Daoy (cell line): ENCODE measurements at regions not wholly inside any gene's neighbourhood (a gene's known extent, or its start where the extent isn't known, plus 50 kb on each side); places are given as distances from the start of the nearest gene placed in this dataset.

Experiments
- DNase-seq: peaks from one replicate; pipeline ENCODE4 v3.0.0-alpha.2; 2015; ENCODE audit warnings: low read depth

DNA sequence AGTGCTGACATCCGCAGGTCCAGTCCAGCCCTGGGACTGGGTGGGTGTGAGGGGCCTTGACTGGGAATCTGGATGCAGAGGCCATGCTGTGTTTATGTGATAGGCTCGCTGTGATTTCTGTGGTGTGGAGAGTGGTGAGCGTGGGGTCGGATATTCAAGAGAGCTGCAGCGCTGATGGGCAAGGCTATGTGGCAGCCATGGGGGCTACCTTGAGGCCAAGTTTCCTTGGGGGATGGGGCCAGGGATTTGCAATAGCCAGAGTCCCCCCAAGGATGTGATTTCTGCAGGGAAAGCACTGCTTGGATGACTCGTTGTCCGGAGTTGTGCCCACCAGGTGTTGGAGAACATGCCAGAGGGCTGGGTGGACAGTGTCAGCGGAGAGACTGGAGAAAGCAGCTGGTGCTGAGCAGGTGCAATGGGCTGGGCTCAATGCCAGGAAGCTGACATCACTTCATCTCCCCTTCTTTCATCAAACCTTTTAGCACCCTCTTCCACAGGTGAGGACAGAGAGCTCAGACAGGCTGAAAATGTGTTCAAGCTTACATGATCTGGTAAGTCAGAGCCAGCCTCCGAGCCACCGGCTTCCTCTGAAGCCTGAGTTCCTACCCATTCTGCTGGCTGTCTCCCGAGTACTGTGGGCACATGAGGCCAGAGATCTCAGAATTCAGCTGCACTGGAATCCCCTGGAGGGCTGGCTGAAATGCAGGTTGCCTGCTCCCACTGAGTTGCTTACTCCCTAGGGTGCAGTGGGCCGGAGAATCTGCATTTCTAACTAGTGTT, 132.9 kb downstream of the RHOU start:
- DNase-seq: no peak

DNA sequence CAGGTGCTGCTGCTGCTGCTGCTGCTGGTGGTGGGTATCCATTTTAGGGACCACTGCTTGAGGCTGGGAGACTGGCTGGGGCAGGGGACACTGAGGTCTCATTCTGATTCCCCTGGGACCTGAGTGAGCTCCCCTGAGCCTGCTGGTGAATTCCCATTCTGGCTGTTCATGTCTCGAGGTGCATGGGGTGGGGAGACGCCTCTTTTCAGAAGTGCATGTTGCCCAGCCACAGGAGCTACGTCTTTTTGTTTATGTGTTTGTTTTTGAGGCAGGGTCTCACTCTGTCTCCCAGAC, 133.4 kb downstream of the RHOU start:
- DNase-seq: no peak

DNA sequence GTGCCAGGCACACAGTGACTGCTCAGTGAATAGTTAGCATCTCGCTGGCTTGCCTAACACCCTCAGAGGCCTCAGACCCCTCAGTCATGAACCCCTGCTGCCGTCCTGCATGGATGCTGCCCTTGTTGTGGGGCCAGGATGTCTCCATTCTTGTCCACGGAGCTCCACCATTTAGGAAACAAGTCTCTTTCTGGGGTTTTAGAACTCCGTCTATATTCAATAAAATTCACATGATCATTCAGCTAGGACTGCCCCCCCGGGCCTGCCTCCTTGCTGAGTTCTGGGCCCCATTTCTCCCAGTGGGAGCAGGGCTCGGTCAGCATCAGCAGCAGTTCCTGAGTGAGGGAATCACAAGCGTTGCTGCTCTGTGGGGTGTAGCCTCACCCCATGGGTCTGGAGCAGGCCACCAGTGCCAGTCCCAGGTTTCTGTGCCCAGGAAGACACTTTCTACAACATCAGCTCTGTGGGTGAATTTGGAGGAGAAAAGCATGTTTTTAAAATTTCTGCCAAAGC, 134.1 kb downstream of the RHOU start:
- DNase-seq: no peak

DNA sequence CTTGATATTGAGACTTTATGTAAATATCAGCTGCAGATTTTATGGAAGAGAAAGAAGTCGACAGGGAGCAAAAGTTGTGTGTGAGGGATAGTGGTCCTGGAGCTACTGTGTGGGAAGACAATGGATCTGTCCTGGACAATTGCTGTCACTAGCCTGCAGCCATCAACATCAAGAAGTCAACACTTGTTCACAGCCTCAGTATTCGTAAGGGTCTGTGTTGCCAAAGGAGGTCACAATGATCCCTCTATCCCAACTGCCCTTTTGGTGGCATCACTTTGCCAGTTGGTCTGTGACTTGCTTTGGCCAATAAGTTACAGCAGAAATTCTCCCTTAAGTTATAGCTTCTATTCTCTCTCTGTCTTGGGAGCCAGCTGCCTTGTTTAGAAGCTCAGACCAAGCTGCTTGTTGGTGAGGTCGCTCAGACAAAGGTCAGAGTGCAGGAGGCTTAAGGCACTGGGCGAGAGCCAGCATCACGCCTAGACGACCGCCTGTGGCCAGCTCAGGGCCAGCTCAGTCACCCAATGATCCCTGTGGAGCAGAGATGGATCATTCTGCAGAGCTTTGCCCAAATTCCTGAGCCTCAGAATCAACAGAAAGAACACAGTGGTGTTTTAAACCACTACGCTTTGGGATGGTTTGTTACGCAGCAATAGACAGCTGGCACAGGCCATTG, 134.9 kb downstream of the RHOU start:
- no peak for DNase-seq

DNA sequence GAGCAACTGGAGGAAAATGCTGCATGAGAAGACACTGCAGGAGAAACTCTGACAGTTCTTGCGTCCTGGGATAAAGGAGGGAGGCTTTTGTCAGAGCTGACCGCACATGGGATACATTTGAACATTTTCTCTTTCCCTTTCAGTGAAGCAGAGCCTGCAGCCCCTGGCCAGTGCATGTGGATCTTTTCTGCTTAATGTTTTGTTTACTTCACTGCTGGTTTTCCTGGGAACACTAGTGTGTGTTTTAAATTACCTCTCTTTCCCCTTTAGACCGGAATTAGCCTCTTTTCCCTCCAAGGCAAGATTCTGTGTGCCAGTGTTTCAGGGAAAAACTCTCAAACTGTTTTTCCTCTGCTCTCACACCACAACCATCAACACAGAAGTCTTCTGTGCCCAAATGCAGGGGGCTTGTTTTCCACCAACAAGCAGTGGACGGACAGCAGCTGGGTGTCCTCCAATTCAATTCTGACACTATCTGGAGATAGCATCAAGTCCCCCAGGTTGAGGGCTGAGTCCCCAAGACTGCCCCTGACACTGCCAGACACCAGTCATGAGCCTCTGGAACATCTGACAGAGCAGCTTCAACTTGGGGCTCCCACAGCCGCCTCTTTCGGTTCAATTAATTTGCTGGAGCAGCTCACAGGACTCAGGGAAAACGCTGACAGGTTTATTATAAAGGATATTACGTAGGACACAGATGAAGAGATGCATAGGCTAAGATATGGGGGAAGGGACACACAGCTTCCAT, 136.2 kb downstream of the RHOU start:
- DNase-seq: no peak

DNA sequence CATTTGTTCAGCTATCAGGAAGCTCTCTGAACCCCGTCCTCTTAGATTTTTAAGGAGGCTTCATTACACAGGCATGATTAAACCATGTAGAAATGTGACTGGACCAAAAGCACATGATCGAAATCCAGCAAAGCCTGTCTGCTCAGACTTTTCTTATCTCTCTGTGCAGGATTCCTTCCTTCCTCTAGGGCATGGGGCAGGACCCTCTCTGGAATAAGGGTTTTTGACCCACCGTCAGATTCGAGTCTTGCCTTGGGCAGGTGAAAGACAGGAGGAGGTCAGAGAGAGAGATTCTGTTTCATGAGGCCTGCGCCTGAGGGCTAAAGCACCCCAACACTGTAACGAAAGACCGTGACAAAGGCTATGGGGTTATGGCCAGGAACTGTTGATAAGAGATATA, 136.8 kb downstream of the RHOU start:
- no peak for DNase-seq

DNA sequence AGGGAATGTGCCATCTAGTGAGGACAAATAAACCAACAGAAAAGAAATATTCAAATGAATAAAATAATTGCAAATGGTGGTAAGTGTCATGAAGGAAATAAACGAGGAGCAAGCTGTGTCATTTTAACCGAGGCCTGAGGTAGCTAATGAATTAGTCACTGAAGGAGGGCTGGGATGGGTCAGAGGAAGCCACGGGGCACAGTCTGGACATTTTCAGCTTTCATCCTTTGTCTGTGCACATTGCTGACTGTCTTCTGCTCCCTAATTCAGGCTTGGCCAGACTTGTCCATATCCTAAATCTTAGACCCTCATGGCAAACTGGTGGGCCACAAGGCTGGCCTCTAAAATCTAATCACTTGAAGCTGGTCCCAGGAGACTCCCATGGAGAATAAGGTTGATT, 138.4 kb downstream of the RHOU start:
- DNase-seq: no peak

DNA sequence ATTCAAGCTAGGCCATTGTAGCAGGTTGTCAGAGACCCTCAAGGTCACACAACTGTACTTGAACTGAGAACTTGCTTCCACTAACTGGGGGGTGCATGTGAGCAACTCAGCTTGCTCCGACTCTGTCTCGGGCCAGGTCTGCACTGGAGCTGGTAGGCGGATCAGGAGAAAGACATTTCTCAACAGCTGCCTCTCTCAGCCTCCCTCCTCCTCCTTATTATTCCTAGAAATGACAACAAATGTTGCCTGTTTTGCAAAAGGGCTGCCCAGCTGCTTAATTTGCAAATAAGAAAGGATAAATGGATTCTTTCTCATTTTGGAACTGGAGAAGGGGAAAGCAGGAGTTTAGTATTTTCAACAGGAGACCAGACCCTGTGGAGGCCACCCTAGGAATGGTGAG, 140.5 kb downstream of the RHOU start:
- no peak for DNase-seq

DNA sequence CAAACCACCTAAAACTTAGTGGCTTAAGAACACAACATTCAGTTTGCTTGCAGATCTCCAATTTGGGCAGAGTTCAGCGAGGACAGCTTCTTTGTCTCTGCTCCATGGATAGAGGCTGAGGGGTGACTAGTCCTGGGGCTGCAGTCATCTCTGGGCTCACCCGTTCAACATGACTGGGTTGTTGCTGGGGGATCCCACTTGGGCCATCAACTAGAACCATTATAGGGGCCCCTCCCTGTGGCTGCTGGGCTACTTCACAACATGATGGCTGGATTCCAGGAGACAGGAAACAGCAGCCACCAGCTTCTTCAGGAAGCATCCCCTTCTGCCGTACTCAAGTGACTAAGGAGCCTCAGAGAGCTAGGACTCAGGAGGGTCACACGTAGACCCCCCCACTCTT, 140.9 kb downstream of the RHOU start:
- no peak for DNase-seq

DNA sequence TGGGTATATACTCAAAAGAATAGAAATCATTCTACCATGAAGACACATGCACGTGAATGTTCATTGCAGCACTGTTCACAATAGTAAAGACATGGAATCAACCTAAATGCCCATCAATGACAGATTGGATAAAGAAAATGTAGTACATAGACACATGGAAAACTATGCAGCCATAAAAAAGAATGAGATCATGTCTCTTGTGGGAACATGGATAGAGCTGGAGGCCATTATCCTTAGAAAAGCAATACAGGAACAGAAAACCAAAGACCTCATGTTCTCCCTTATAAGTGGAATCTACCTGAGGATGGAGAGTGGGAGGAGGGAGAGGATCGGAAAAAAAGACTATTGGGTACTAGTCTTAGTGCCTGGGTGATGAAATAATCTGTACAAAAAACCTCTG, 143.9 kb downstream of the RHOU start:
- no peak for DNase-seq

DNA sequence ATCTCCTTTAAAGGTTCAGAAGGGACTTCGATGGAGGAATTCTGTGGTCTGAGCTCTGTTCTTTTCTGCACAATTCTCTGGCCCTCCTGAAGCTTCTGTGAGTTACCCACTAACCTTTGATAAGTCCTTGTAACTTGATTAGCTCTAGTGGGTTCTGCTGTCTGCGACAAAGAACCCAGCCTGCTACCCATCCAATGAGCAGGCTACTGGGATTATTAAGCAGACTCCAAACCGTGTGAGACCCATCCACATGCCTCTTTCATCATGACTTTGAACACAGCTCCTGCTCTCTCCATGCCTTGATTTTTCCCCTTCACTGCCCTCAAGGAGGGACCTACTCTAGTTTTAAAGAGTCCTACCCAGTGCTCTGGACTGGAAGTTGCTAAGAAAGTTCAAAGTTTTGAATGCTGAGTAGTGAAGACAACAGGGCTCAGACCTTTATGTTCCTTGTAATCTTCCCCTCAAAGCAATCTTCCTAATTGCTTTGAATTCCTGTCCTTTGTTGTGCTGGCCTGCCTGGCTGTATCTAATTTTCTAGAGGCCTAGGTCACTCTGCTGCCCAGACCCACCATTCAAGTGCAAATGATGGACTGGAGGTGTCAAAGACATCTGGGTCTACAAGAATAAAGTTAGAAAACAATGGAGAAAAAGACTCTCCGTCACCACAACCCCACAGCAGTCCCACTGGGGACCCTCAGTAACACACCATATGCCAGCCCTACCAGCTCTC, 146.9 kb downstream of the RHOU start:
- DNase-seq: no peak

DNA sequence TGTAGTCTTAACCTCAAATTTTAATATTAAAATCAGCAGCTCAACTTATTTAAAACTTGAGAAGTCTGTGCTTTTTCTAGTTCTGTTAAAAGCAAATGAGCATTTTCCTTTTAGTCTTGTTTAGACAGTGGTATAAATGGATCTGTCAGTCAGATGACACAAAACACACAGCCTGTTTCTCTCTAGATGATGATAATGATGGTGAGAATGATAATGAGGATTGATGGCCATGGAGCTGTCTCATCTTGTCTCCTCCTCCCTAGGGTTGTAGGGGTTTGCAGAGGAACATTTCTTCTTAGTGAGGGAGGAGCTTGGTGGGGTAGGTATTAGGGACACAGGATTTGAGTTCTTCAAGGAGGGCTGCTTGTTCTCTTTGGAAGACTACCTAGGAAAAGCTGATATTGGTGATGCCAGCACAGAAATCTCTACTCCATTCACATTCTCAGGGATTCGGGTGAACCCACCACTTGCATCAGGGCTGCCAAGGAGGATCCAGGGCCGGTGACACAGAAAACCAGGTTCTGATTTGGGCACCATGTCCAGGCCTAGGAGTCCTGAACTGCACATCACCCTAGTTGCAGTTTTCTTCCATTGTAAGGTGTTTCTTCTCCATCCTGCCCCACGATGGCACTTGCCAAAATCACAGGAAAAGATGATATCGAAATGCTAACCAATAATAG, 147.6 kb downstream of the RHOU start:
- DNase-seq: no peak

DNA sequence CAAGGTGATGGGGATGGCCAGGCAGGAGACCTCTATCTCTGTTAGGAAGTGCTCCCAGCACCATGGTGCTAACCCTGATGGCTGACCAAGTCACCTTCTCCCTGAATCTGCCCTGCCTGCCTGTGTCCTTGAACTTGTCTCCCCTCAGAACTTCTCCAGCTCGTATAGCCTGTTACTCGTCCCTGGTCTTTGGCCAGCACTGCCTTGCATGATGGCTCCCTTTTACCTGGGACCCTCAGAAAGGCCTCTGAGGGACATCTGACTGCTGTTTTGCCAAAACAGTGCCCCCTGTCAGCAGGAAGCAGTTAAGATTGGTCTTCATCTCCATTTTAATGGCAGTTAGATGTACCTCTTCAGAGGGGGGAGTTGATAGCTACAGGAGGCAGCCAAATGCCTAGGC, 148.3 kb downstream of the RHOU start:
- DNase-seq: no peak

DNA sequence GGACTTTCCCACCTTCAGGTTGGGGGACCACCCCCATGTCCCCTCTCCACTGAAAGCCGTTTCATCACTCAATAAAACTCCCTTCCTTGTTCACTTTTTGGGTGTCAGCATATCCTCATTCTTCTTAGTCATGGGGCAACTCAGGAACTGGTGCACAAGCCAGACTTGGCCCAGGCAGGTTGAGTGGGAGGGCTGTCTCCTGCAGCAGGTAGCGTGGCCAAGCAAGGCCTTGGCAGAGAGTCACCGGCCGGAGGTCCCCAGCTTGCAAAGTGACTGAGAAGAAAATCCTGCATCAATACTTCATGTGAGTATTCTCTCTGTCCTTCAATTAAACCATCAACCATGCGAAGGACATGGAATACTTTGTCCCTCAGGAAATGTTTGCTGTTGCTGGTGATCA, 148.9 kb downstream of the RHOU start:
- no peak for DNase-seq

DNA sequence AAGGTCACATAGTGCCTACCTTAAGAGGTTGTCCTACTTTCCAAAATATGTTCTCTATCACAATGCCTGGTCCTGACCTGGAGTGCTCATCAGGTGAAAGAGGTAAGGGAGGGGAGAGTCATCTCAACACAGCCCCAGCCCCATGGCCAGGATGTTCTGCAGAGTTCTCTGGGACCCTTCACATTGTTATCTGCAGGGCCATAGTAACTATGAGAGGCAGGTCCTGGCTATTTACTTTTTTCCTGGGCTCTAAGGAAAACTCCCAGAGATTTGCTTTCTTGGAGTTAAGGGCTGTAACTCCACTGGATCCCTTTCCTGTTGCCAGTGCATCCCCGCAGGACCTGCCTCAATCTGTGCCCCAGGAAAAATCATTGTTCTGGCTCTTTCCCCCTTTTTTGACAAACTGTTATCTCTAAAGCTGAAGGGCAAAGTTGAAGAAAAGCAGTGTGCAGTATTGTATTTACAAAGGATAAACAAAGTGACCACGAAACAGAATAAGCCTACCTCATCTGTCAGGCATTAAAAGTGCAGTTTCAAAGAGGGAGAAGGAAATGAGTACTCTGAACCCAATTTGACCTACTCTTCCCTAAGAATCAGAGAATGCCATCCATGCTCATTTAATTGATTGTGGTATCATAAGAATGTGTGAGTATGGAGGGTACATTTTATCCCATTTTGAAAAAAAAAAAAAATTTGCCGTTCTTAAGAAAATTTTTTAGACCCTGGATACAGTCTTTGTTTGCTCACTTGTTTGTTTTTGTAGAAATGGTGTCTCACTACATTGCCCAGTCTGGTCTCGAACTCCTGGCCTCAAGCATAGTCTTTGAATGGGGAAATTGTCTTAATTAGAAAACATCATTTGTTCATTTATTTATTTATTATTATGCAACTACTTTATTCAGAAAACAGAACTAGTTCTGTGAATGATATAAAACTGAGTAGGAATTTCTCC, 149.6 kb downstream of the RHOU start:
- no peak for DNase-seq

DNA sequence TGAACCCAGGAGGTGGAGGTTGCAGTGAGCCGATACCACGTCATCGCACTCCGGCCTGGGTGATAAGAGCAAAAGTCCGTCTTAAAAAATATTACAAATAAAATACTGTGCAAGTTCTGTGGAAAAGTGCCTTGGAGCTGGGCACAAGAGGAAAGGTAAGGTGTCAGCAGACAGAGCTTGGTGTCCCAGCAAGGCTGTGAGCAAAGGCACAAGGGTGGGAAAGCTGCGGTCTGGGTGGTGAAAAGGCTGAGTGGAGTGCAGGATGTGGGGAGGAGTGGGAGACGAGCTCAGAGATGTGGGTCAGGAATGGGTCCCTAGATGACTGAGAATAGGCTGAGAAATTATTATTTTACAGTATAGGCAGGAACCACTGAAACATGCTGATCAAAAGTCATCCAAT, 150.6 kb downstream of the RHOU start:
- no peak for DNase-seq

DNA sequence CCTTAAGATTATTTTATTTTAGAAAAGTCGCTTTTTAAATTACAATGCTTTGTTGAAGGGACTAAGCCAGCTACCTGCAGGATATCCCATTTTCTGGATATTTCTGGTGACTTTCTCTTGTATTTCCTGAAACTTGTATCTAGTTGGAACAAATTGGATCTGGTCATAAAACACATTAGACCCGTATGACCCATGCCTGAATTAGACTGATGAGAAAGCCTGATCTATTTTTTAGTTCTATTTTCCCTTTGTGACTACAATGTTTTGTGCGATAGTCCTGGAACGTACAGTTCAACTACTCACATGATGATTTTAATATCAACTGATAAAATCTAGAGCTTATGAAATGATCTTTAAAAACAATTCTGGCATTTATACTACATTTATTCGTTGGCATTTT, 151.8 kb downstream of the RHOU start:
- no peak for DNase-seq

DNA sequence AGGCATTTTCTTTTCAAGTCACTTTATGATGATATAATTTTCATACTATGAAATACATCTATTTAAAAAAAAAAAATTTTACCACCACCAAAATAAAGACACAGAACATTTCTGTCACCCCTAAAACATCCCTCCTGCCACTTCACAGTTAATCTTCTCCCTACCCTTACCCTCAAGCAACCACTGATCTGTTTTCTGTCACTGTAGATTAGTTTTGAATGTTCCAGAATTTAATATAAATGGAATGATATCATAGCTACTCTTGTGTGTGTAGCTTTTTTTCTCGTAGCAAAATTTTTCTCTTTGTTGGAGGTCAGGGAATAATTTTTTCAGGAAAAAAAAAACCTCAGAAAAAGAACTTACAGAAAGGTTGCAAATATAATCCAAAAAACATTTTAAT, 152.7 kb downstream of the RHOU start:
- DNase-seq: no peak

DNA sequence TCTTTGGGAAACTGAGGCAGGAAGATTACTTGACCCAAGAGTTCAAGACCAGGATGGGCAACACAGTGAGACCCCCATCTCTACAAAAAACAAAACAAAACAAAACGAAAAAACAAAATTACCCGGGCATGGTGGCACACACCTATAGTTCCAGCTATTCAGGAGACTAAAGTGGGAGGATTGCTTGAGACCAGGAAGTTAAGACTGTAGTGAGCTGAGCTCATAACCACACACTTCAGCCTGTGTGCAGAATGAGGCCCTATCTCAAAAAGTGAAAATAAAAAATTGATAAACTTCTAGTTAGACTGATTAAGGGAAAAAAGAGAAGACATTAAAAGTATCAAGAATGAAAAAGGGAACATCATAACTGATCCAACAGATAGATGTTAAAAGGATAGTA, 154.0 kb downstream of the RHOU start:
- DNase-seq: no peak

DNA sequence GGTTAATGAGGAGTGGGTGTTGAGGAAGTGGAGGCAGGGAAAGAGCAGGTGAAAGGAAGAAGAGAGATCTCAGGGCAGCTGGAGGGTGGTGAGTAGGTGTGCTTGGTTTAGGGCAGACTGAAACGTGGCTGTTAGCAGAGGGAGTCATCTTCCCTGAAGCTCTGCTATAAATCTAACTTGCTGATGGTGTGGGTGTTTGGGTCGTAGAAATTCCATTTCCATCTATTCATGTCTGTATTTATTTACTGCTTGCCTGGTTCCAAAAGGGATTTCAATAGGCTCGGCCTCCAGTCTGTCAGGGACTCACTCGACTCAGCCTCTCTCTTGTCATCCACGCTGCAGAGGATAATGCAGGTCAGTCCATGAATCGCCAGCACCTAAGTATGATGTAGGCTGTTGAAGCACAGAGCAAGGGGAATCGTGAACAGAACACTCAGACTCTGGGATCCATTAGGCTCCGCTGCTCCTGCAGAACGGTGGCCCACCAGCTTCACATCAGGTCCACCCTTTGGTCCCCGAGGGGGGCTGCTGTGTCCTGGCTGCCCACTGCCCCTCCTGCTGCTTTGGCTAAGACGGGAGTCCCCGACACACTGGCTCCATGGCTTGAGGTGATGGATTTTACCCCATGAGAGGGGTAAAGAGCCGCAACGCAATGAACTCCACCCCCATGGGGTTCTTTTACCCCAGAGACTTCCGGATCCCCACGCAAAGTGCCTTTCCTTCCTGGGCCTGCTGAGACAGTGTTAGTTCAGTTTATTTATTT, 156.2 kb downstream of the RHOU start:
- no peak for DNase-seq
